ENCODE measurements at regions not wholly inside any gene's neighbourhood (a gene's known extent, or its start where the extent isn't known, plus 50 kb on each side); places are given as distances from the start of the nearest gene placed in this dataset.

DNA sequence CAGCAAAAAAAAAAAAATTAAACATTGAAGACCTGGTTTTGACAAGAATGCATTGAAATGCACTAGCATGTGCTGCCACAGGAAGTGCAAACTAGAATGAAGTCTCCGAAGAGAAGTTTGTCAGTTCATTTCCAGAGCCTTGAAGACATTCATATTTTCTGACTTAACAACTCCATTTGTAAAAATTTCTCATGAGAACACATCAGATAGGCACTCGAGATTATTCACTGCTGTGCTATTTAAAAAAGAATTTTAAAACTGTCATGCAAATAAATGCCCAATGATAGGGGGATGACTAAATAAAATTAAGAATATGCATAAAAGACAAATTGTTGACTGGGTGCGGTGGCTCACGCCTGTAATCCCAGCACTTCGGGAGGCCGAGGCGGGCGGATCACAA lies 394.6 kb upstream of the JARID2 start:
- ChIA-PET CTCF (ENCODE audit: unreplicated experiment) (no interaction called here), POLR2A (interaction anchor here (0.7 kb wide), 1 partner anchor 1611 kb away, joined by 4 read pairs; no protein-coding TSS in a partner anchor)
- Histone ChIP-seq H3K79me2 (ENCODE audit: insufficient read depth, low read depth, low read length) (no peaks in the 10 kb centered on the region), H4K20me1 (ENCODE audit: insufficient read depth, low read length) (no peaks in the 10 kb centered on the region), H3K9me2 (ENCODE audit: insufficient read depth, low read length) (no peaks in the 10 kb centered on the region), H3K9me3 (ENCODE audit: low read length) (no peaks in the 10 kb centered on the region), H3K4me3 (ENCODE audit: low read depth, low read length, poor library complexity, severe bottlenecking) (no peak overlapping the region), H3K27ac (ENCODE audit: low read depth, low read length, poor library complexity, severe bottlenecking) (no peak overlapping the region), H3K4me1 (ENCODE audit: insufficient read depth, low read length, poor library complexity, severe bottlenecking) (no peaks in the 10 kb centered on the region), H3K36me3 (ENCODE audit: insufficient read depth, low read length) (no peaks in the 10 kb centered on the region), H3K4me2 (ENCODE audit: low read length) (no peak overlapping the region), H2AFZ (ENCODE audit: low read length) (no peak overlapping the region)
- DNase-seq (ENCODE audit: low spot score) = no peak
- intact Hi-C loops (cut with micrococcal nuclease; ENCODE audit: unreplicated experiment) = no loop called here
- no peak for TF ChIP-seq CTCF (conservative IDR thresholded peaks at IDR 0.05; ENCODE audit: low read length)
- TF ChIP-seq EZH2phosphoT487 (IDR thresholded peaks at IDR 0.05; ENCODE audit: borderline replicate concordance, low read depth, low read length) = no peak
- no TSS peak for BruUV-seq (replicated peaks)

DNA sequence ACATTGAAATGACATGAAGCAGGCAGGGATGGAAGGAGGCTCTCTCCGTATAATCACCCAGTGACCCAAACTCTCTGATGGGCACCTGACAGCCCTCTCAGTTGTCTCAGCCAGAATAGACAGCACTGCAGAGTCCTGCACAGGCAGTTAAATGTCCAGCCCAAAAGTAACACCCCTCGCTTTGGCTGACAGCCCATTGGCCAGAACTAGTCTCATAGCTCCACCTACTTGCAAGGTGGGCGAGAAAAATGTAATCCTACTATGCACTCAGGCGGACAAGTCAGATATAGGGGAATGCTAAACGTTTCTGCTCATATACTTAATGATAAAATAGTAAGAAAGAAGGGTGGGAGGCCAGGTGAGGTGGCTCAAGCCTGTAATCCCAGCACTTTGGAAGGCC lies 393.5 kb upstream of the JARID2 start:
- no peaks in the 10 kb centered on the region for H3K9me3 ChIP-seq (ENCODE audit: low read length)
- no peaks in the 10 kb centered on the region for H3K9me2 ChIP-seq (ENCODE audit: insufficient read depth, low read length)
- no peak overlapping the region for H3K4me2 ChIP-seq (ENCODE audit: low read length)
- no peaks in the 10 kb centered on the region for H3K79me2 ChIP-seq (ENCODE audit: insufficient read depth, low read depth, low read length)
- BruUV-seq (replicated peaks) = no TSS peak
- no peak for TF ChIP-seq CTCF (conservative IDR thresholded peaks at IDR 0.05; ENCODE audit: low read length)
- no peak for TF ChIP-seq EZH2phosphoT487 (IDR thresholded peaks at IDR 0.05; ENCODE audit: borderline replicate concordance, low read depth, low read length)
- H4K20me1 ChIP-seq (ENCODE audit: insufficient read depth, low read length) = no peaks in the 10 kb centered on the region
- POLR2A ChIA-PET = interaction anchor here (0.6 to 1.1 kb wide), 2 partner anchors 16 to 56 kb away, joined by 3 read pairs; no protein-coding TSS in a partner anchor
- intact Hi-C loops (cut with micrococcal nuclease; ENCODE audit: unreplicated experiment) = no loop called here
- CTCF ChIA-PET (ENCODE audit: unreplicated experiment) = no interaction called here
- no peaks in the 10 kb centered on the region for H3K36me3 ChIP-seq (ENCODE audit: insufficient read depth, low read length)
- H3K27ac ChIP-seq (ENCODE audit: low read depth, low read length, poor library complexity, severe bottlenecking) = no peak overlapping the region
- no peak overlapping the region for H3K4me3 ChIP-seq (ENCODE audit: low read depth, low read length, poor library complexity, severe bottlenecking)
- DNase-seq (ENCODE audit: low spot score) = no peak
- H3K4me1 ChIP-seq (ENCODE audit: insufficient read depth, low read length, poor library complexity, severe bottlenecking) = no peaks in the 10 kb centered on the region
- H2AFZ ChIP-seq (ENCODE audit: low read length) = no peak overlapping the region

DNA sequence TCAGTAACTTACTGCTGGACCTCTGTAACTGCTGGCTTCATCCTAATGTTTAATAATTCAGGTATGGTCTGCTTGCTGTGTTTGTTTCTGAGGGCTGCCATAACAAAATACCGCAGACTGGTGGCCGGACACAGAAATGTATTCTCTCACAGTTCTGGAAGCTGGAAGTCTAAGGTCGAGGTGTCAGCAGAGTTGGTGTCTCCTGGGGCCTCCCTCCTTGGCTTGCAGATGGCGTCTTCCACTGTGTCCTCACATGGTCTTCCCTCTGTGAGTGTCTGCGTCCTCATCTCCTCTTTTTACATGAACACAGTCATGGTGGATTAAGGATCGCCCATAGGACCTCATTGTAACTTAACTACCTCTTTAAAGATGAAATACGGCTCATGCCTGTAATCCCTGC lies 389.7 kb upstream of the JARID2 start:
- ChIA-PET CTCF (ENCODE audit: unreplicated experiment) (no interaction called here), POLR2A (interaction anchor here (0.7 kb wide), 1 partner anchor 24 kb away, joined by 5 read pairs; no protein-coding TSS in a partner anchor)
- Histone ChIP-seq H3K27ac (ENCODE audit: low read depth, low read length, poor library complexity, severe bottlenecking) (no peak overlapping the region), H3K4me2 (ENCODE audit: low read length) (no peak overlapping the region), H3K36me3 (ENCODE audit: insufficient read depth, low read length) (no peaks in the 10 kb centered on the region), H3K9me2 (ENCODE audit: insufficient read depth, low read length) (no peaks in the 10 kb centered on the region), H3K4me3 (ENCODE audit: low read depth, low read length, poor library complexity, severe bottlenecking) (no peak overlapping the region), H3K4me1 (ENCODE audit: insufficient read depth, low read length, poor library complexity, severe bottlenecking) (no peaks in the 10 kb centered on the region), H3K79me2 (ENCODE audit: insufficient read depth, low read depth, low read length) (no peaks in the 10 kb centered on the region), H4K20me1 (ENCODE audit: insufficient read depth, low read length) (no peaks in the 10 kb centered on the region), H2AFZ (ENCODE audit: low read length) (no peak overlapping the region), H3K9me3 (ENCODE audit: low read length) (no peaks in the 10 kb centered on the region)
- intact Hi-C loops (cut with micrococcal nuclease; ENCODE audit: unreplicated experiment) = no loop called here
- no peak for DNase-seq (ENCODE audit: low spot score)
- TF ChIP-seq EZH2phosphoT487 (IDR thresholded peaks at IDR 0.05; ENCODE audit: borderline replicate concordance, low read depth, low read length) = no peak
- no peak for TF ChIP-seq CTCF (conservative IDR thresholded peaks at IDR 0.05; ENCODE audit: low read length)
- BruUV-seq (replicated peaks) = no TSS peak
